A673 (cell line): ENCODE measurements at regions not wholly inside any gene's neighbourhood (a gene's known extent, or its start where the extent isn't known, plus 50 kb on each side); places are given as distances from the start of the nearest gene placed in this dataset.

Experiments
- EZH2 ChIP-seq: fragments of 200-600 bp; sonication (generic); IDR thresholded peaks from 2 replicates; pipeline ENCODE4 v1.6.1; 2017; ENCODE audit warnings: borderline replicate concordance, low read depth, mild to moderate bottlenecking, mixed read lengths, antibody characterized with exemption, low read length; ENCODE audit not compliant: poor library complexity, severe bottlenecking
- TF ChIP-seq, protein P1 (sequence below): fragments of 300-800, 200-600 bp; sonication (generic); conservative IDR thresholded peaks from 2 replicates; pipeline ENCODE4 v1.5.1; 2017; ENCODE audit warnings: low read depth, mild to moderate bottlenecking, antibody characterized with exemption, low read length, moderate library complexity, mixed read lengths

DNA sequence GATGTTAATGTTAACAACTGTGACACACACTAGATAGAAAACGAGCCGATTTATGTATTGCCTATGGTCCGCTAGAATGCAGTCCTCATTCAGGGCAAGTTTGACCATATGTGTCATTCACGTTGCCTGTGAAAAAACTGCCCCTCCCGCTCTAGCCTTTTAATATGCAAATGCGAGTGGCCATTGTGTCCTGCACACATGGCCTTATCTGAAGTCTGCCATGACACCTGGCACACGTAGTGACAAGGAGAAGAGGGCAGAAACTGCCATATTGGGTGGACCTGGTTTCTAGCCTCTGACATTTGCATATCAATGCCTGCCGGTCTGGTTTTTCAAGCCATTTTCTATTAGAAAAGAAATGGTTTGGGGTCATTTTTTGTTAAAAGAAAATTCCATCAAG is 303.3 kb upstream of the TECRL start:
- TF ChIP-seq, protein P1, sequence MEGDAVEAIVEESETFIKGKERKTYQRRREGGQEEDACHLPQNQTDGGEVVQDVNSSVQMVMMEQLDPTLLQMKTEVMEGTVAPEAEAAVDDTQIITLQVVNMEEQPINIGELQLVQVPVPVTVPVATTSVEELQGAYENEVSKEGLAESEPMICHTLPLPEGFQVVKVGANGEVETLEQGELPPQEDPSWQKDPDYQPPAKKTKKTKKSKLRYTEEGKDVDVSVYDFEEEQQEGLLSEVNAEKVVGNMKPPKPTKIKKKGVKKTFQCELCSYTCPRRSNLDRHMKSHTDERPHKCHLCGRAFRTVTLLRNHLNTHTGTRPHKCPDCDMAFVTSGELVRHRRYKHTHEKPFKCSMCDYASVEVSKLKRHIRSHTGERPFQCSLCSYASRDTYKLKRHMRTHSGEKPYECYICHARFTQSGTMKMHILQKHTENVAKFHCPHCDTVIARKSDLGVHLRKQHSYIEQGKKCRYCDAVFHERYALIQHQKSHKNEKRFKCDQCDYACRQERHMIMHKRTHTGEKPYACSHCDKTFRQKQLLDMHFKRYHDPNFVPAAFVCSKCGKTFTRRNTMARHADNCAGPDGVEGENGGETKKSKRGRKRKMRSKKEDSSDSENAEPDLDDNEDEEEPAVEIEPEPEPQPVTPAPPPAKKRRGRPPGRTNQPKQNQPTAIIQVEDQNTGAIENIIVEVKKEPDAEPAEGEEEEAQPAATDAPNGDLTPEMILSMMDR = no peak
- TF ChIP-seq EZH2 = no peak
